NCI-H2107 treated with DMSO at 0.1 percent for 48 hours (cell line): ENCODE measurements at regions not wholly inside any gene's neighbourhood (a gene's known extent, or its start where the extent isn't known, plus 50 kb on each side); places are given as distances from the start of the nearest gene placed in this dataset.

Source experiments
- DNase-seq: peaks from one replicate; lab custom pipeline; 2025; ENCODE audit not compliant: unreplicated experiment; lab: John Stamatoyannopoulos, UW

GRCh38 chr7:3193379-3194120, 107.5 kb upstream of the SDK1 start:
- no peak for DNase-seq

- DNase-seq, result no peak
Measured at GRCh38 chr7:3194501-3195141, 106.4 kb upstream of the SDK1 start.

- no peak for DNase-seq
Measured at GRCh38 chr7:3195160-3195559, 105.9 kb upstream of the SDK1 start.

GRCh38 chr7:3196629-3197400, 104.2 kb upstream of the SDK1 start:
- DNase-seq, result no peak

- no peak for DNase-seq
Measured at GRCh38 chr7:3197567-3198213, 103.4 kb upstream of the SDK1 start.

GRCh38 chr7:3198316-3198715, 102.7 kb upstream of the SDK1 start:
- no peak for DNase-seq

- no peak for DNase-seq
Measured at GRCh38 chr7:3200504-3200903, 100.5 kb upstream of the SDK1 start.

- DNase-seq, result no peak
Measured at GRCh38 chr7:3201306-3201705, 99.7 kb upstream of the SDK1 start.

- no peak for DNase-seq
Measured at GRCh38 chr7:3201937-3202710, 98.9 kb upstream of the SDK1 start.

- no peak for DNase-seq
Measured at GRCh38 chr7:3204526-3204925, 96.5 kb upstream of the SDK1 start.

GRCh38 chr7:3206101-3206500, 95.0 kb upstream of the SDK1 start:
- no peak for DNase-seq

- DNase-seq, result no peak
Measured at GRCh38 chr7:3206771-3207191, 94.3 kb upstream of the SDK1 start.

GRCh38 chr7:3207387-3207902, 93.6 kb upstream of the SDK1 start:
- no peak for DNase-seq

GRCh38 chr7:3210531-3210930, 90.5 kb upstream of the SDK1 start:
- DNase-seq, result no peak

GRCh38 chr7:3214090-3214413, 87.0 kb upstream of the SDK1 start:
- no peak for DNase-seq

- no peak for DNase-seq
Measured at GRCh38 chr7:3215624-3216585, 85.1 kb upstream of the SDK1 start.

GRCh38 chr7:3217166-3217565, 83.9 kb upstream of the SDK1 start:
- DNase-seq, result no peak

GRCh38 chr7:3218411-3219225, 82.4 kb upstream of the SDK1 start:
- DNase-seq, result no peak
